GM12878 (cell line): ENCODE measurements at regions not wholly inside any gene's neighbourhood (a gene's known extent, or its start where the extent isn't known, plus 50 kb on each side); places are given as distances from the start of the nearest gene placed in this dataset.

Source experiments
- ATF7 ChIP-seq: fragments of 450-650 bp; IDR thresholded peaks from 2 replicates; pipeline ENCODE4 v1.6.1; 2016; ENCODE audit warnings: low read depth, mild to moderate bottlenecking
- EZH2 ChIP-seq: IDR thresholded peaks from 2 replicates; pipeline ENCODE4 v1.6.1; 2012; ENCODE audit warnings: low read depth, mild to moderate bottlenecking, control low read depth, inconsistent platforms, low read length, borderline replicate concordance; ENCODE audit not compliant: control insufficient read depth
- IKZF2 ChIP-seq, 2 experiments: fragments of 450-650 bp; IDR thresholded peaks; 2 replicates each; pipeline ENCODE4 v1.6.1; 2017; ENCODE audit warnings: mild to moderate bottlenecking in 2 of 2, moderate library complexity in 2 of 2
- JUNB ChIP-seq: IDR thresholded peaks from 2 replicates; pipeline ENCODE4 v1.6.1; 2016; ENCODE audit warnings: antibody characterized with exemption, mild to moderate bottlenecking
- JUND ChIP-seq: IDR thresholded peaks from 2 replicates; pipeline ENCODE4 v1.6.1; 2012; ENCODE audit warnings: low read depth, mild to moderate bottlenecking, low read length, improper control_type of control experiment, moderate library complexity
- POLR2A ChIP-seq: IDR thresholded peaks from 2 replicates; pipeline ENCODE4 v1.6.1; 2011; ENCODE audit warnings: low read depth, mild to moderate bottlenecking, low read length
- POLR2AphosphoS5 ChIP-seq: IDR thresholded peaks from 2 replicates; pipeline ENCODE4 v1.6.1; 2011; ENCODE audit warnings: mild to moderate bottlenecking, low read length, inconsistent platforms
- TAF1 ChIP-seq: IDR thresholded peaks from 2 replicates; pipeline ENCODE4 v1.6.1; 2011; ENCODE audit warnings: mild to moderate bottlenecking, low read depth, low read length, borderline replicate concordance
- TCF3 ChIP-seq: IDR thresholded peaks from 2 replicates; pipeline ENCODE4 v1.6.1; 2012; ENCODE audit warnings: low read depth, mild to moderate bottlenecking, low read length, borderline replicate concordance; ENCODE audit not compliant: insufficient read depth
- ZNF274 ChIP-seq: IDR thresholded peaks from one replicate; pipeline ENCODE4 v1.8.0; 2011; ENCODE audit not compliant: insufficient read length, insufficient read depth
- TF ChIP-seq, protein P1 (sequence below): IDR thresholded peaks from 2 replicates; pipeline ENCODE4 v1.6.1; 2011; ENCODE audit warnings: low read depth, low read length, improper control_type of control experiment, borderline replicate concordance
- TF ChIP-seq, protein P2 (sequence below), 3 experiments: IDR thresholded peaks in 2 of 3; conservative IDR thresholded peaks in 1 of 3; 2 replicates each; pipeline ENCODE4 v1.5.1; 2011; ENCODE audit warnings: low read depth in 3 of 3, low read length in 3 of 3, mild to moderate bottlenecking in 3 of 3, control low read depth in 2 of 3, moderate library complexity in 2 of 3, inconsistent platforms in 1 of 3, mixed read lengths in 1 of 3; ENCODE audit not compliant: control insufficient read depth in 2 of 3, insufficient read depth in 1 of 3; ENCODE audit errors: extremely low read depth in 1 of 3

DNA sequence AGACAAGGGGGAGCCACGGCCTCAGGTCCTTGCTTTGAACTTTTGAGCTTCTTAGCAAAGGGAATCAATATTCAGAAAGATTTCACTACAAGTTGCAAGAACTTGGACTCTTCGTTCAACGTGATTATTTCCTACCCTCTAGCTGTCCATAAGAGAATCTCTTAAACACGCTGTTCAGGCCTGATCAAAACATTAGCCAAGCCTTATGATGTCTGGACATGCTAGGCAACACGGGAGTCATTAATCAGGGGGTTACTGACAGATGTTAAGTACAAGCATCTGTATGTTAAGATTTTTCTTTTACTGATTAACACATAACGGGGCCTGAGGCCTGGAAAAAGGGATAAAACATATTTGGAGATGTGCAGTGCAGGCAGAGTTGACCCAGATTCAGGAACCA lies 138.9 kb upstream of the IL1RAPL2 start:
- TF ChIP-seq JUND (no peak), JUNB (no peak), POLR2A (no peak), POLR2AphosphoS5 (no peak), ZNF274 (no peak), TCF3 (no peak), TAF1 (no peak), EZH2 (no peak), ATF7 (no peak), IKZF2 (IDR thresholded peaks at IDR 0.05) (no peak)
- TF ChIP-seq, protein P1, sequence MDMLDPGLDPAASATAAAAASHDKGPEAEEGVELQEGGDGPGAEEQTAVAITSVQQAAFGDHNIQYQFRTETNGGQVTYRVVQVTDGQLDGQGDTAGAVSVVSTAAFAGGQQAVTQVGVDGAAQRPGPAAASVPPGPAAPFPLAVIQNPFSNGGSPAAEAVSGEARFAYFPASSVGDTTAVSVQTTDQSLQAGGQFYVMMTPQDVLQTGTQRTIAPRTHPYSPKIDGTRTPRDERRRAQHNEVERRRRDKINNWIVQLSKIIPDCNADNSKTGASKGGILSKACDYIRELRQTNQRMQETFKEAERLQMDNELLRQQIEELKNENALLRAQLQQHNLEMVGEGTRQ: no peak
- TF ChIP-seq, protein P2, sequence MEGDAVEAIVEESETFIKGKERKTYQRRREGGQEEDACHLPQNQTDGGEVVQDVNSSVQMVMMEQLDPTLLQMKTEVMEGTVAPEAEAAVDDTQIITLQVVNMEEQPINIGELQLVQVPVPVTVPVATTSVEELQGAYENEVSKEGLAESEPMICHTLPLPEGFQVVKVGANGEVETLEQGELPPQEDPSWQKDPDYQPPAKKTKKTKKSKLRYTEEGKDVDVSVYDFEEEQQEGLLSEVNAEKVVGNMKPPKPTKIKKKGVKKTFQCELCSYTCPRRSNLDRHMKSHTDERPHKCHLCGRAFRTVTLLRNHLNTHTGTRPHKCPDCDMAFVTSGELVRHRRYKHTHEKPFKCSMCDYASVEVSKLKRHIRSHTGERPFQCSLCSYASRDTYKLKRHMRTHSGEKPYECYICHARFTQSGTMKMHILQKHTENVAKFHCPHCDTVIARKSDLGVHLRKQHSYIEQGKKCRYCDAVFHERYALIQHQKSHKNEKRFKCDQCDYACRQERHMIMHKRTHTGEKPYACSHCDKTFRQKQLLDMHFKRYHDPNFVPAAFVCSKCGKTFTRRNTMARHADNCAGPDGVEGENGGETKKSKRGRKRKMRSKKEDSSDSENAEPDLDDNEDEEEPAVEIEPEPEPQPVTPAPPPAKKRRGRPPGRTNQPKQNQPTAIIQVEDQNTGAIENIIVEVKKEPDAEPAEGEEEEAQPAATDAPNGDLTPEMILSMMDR (IDR thresholded peaks at IDR 0.05 in 2 of 3, conservative IDR thresholded peaks at IDR 0.05 in 1 of 3; ENCODE audit: control insufficient read depth in 2 of 3, extremely low read depth in 1 of 3, insufficient read depth in 1 of 3, low read depth in 3 of 3, low read length in 3 of 3): no peak
